GM21447 (cell line): ENCODE measurements at regions not wholly inside any gene's neighbourhood (a gene's known extent, or its start where the extent isn't known, plus 50 kb on each side); places are given as distances from the start of the nearest gene placed in this dataset.

Experiments
- ATAC-seq: cut with Tn5 transposase; IDR thresholded peaks from one replicate; pipeline ENCODE4 v1.9.1; 2021; ENCODE audit not compliant: unreplicated experiment

DNA sequence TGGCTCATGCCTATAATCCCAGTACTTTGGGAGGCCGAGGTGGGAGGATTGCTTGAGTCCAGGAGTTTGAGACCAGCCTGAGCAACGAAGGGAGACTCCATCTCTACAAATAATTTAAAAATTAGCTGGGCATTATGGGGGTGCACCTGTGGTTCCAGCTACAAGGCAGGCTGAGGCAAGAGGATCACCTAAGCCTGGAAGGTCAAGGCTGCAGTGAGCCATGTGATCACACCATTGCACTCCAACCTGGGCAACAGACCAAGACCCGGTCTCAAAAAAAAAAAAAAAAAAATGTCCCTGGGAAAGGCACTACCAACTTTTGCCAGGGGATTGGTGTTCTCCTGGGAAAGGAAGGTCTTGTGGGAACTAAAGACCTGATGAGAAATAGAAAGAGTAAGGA lies 134.2 kb upstream of the AUTS2 start:
- no peak for ATAC-seq

DNA sequence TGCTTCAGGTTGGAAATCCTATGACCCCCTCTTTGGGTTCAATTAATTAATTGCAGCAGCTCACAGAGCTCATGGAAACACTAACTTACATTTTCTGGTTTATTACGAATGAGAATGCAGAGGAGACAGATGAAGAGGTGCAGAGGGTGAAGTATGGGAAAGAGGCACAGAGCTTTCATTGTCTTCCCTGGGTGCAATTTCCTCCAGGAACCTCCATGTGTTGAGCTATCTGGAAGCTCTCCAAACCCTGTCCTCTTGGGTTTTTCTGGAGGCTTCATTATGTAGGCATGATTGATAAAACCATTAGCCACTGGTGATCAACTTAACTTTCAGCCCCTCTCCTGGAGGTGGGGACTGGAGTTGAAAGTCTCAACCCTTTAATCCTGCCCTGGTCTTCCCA lies 133.0 kb upstream of the AUTS2 start:
- no peak for ATAC-seq

DNA sequence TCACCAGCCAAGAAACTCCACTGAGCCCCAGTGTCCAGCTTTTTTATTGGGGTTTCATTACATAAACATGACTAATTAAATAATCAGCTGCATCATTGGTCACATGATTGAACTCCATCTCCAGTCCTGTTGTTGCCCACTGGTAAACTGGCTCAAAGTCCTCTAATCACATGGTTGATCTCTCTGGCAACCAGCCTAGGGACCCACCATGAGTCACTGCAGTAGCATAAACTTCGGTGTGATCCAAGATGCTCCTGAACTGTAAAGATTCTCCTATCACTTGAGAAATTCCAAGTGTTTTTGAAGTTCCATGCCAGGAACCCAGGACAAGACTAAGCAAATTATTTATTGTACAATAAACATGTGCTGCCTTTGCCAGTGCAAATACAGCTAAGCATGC lies 130.4 kb upstream of the AUTS2 start:
- no peak for ATAC-seq

DNA sequence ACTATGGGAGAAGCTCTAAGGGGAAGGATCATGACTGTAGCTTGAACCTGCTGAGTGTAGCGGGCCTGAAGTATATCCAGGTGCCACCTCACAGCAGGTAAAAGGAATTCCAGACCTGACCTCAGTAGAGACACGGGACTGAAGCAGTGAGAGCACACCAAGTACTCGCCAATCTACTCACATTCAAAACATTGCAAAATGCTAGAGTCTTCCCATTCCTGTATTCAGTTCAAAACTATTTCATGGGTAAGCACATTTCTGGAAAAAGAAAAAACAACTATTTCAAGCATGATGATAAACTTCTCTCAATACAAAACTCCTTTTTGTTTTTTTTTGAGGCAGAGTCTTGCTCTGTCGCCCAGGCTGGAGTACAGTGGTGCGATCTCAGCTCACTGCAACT lies 121.9 kb upstream of the AUTS2 start:
- ATAC-seq: no peak

DNA sequence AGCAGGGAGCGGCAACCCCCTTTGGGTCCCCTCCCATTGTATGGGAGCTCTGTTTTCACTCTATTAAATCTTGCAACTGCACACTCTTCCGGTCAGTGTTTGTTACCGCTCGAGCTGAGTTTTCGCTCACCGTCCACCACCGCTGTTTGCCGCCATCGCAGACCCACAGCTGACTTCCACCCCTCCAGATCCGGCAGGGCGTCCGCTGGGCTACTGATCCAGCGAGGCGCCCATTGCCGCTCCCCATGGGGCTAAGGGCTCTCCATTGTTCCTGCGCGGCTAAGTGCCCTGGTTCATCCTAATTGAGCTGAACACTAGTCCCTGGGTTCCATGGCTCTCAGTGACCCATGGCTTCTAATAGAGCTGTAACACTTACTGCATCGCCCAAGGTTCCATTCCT lies 115.6 kb upstream of the AUTS2 start:
- ATAC-seq: no peak

DNA sequence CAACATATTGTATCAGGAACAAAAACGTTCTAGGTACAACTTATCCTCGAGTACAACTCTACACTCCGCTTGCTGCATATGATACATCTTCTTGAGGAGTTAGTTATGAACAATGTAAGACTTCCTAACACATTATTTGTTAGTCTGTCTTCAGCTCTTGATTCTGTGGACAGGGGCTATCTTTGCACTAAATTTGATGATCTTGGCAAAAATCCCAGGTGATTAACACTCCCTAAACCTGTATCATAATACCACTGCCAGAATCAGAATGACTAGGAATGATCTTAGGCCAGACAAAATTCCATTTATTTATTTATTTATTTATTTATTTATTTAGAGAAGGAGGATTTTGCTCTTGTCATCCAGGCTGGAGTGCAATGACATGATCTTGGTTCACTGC lies 108.7 kb upstream of the AUTS2 start:
- no peak for ATAC-seq

DNA sequence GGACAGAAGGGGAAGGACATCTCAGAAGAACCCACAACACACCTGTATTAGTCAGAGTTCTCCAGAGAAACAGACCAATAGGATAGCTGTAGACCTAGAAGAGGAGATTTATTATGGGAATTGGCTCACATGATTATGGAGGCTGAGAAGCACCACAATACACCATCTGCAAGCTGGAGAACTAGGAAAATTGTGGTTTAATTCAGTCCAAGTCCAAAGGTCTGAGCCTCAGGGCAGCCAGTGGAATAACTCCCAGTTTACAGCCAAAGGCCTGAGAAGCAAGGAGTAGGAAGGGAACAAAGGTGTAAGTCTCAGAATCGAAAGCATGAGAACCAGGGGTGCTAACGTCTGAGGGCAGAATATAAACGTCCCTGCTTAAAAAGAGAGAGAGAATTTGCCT lies 99.6 kb upstream of the AUTS2 start:
- no peak for ATAC-seq

DNA sequence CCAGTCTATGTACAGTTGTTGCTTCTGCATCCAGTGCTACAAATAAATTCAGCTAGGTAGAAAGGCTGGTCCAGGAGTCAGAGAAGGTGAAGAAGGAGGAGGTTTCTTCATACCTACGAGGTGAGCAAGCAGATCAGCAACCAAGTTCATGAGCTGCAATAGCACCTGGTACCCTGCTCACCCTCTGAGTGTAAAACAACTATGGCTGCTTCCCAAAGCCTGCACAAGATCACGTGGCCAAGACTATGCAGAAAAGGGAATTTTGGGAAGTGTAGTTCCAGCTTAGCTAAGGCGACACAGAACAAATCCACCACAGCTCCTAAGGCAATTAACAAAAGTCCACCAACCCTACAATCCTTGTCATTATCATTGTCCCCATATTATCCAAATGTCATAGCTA lies 95.9 kb upstream of the AUTS2 start:
- no peak for ATAC-seq

DNA sequence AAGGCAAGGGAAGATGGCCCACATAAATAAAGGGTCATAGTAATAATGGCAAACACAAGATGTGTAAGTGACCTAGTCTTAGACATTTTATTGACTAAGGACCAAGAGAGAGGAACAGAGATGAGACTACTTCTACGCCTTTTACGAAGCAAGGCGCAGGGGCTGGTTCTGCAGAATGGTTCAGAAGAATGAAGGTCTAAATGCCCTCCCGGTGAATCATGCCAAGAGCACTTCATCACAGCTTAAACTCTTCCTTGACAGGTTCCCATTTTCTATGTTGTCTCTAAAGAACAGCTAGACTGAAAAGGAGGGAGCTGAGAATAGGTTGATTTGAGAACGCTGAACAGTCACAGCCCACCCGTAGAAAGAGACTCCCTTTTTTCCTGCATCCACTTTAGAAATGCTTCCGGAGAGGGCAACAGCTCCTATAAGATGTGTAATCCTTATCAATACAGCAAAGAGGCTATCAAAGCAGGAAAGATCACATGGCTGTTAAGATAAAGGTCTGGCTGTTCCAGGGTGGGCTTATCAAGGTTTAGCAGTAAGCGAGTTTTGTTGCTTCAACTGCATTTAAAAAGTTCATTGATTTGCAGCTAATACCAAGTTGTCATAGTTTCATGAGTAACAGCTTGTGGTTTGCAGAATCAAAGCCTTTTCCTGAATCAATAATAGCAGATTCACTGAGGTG lies 93.4 kb upstream of the AUTS2 start:
- ATAC-seq: no peak

DNA sequence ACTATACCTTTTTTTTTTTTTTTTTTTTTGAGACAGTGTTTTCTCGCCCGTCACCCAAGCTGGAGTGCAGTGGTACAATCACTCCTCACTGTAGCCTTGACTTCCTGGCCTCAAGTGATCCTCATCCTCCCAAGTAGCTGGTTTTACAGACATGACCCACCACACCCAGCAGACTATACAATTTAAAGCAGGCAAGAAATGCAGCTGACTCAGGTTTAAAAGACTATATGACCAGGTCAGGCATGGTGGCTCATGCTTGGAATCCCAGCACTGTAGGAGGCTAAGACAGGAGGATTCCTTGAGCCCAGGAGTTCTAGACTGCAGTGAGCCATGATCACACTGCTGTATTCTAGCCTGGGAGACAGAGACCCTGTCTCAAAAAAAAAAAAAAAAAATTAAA lies 89.5 kb upstream of the AUTS2 start:
- no peak for ATAC-seq

DNA sequence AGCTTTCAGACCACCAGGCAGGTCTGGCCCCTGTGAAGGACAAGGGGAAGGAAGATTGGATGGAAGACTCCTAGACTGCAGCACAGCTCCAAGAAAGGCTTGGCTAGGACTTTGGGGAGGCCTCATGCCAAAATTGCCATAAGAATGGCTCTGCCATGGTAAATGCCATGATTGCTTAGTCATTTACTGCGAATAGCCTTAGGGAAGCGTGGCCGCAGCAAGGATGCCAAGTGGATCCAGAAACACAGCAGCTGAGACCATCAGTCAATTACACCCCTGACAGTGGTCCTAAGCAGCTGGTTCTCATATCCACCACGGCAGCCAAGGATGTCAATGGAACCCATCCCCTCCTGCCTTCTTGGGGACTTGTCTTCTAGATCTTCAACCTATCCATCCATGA lies 88.2 kb upstream of the AUTS2 start:
- ATAC-seq: no peak

DNA sequence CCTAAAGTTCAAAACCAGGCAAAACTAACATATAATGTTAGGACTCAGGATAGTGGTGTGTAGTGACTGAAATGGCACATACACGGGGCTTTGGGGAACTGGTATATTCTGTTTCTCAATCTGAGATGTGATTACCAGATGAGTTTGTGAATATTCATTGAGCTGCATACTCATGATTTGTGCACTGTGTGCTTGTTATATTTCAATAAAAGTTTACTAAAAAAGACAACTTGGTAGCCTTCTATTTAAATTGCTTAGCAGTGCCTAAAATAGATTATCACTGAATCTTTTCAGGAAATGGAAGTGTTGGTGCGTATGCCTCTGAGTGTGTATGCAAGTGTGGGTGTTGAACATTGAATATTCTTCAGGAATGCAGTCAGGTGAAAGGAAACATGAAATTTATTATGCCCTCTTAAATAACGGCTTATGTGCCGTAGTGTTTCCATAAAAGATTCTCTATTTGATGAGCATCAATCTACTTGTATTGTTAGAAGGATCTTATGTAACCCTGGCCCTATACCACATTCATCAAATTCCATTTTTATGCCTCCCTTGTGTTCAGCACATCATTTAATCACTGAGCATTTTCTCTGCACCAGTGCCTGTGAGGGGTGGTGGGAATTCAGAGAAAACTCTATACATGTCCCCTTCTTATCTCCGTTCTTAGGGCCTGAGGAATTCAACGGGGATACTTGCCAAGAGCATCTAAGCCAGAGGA lies 82.6 kb upstream of the AUTS2 start:
- no peak for ATAC-seq

DNA sequence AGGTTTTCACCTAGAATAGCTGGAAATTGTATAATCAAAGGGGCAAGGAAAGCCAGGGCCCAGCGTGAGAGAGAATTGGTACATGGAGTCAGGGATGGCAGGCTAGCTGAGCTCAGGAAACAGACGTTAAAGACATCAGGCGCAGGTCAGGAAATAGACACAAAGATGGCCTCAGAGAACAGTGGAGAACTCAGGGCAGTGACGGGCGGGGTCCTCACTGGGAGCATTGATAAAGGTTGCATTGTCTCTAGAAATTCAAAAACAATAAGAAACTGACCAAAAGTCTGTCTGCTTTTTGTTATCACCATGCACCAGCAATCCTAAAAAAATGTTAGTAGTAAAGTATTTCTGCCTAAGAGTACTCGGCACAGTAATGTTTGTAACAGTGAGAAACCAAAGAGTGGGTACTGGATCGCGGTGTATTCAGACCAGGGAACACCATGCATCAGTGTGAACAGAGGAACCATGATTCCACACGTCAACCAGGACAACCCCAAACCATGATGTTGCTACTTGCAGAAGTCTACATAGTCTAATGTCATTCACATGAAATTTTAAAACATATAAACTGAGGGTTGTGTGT lies 81.9 kb upstream of the AUTS2 start:
- ATAC-seq: no peak

DNA sequence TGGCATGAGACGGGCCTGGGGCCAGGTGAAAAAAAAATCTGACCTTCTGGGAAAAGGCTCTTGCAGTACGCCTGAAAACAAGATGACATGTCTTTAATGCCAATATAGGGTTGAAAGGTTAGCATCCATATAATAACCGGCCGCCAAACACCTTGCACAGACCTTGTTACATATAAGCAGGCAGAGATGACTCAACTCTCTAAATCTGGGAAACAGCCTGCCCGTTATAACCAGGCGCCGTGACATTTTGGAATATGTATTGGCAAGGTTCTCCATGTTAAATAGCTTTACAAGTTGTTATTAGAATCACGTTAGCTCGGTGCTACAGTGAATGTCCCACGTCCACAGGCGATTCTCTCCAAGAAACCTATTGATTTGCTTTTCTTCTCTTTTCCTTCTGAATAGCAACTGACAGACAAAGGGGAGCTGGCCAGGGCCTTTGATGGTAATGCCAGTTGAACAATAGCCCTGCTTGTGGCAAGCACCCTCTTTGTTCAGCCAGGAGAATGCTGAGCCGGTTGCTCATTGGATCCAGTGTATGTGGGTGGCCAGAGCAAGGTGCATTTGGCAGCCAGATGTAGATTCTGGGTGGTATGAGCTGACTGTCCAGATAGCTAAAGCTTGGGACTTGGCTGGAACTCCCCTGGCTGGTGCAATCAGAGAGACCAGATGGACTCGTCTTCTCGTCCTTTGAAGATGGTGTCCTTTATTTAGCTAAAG lies 80.1 kb upstream of the AUTS2 start:
- ATAC-seq: no peak

DNA sequence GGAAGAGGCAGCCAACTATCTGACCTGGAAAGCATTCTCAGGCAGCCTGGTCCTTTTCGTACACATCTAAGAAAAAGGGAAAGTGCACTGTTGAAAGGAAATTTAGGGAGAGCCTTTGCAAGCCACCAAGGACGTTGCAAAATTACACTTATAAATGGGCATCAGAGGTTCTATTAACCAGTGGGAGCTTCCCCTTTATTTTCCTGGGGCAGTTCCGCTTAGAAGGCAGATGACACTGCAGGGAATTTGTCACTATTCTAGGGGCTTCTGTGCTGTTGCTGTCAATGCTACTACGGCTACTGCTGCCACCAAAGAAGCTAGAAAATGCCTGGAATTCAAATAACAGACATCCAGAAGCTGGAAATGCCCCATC lies 79.6 kb upstream of the AUTS2 start:
- ATAC-seq: no peak

DNA sequence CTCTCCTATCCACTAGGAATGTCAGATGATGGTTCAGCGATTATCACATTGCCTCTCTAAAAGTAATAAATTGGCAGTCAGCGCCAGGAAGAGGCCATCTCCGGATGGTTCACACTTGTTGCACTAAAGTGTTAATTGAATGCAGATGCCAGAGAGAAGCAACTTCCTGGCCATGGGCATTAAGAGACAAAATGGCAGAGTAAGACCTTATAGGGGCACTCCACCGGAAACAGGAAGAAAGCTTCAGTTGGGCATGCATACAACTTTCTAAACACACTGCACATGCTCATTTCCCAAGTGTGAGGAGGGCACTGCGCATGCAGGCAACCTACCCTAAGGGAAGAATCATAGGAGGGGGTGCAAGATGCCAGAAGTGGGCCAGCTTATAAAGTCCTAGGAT lies 71.7 kb upstream of the AUTS2 start:
- ATAC-seq: no peak

DNA sequence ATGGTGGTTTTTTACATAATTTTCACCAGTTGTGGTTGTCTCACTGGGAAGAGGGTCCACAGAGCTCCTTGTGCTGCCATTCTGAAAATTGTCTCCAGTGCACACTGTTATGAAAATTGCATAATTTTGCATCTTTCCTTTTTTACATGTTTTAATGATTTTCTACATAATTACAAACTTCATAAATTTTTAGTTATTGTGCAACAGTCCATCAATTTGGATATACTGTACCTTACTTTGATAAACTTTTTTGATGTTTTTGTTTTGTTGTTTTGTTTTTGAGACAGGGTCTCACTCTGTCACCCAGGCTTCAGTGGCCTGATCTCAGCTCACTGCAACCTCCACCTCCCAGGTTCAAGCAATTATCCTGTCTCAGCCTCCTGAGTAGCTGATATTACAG lies 70.6 kb upstream of the AUTS2 start:
- ATAC-seq: no peak

DNA sequence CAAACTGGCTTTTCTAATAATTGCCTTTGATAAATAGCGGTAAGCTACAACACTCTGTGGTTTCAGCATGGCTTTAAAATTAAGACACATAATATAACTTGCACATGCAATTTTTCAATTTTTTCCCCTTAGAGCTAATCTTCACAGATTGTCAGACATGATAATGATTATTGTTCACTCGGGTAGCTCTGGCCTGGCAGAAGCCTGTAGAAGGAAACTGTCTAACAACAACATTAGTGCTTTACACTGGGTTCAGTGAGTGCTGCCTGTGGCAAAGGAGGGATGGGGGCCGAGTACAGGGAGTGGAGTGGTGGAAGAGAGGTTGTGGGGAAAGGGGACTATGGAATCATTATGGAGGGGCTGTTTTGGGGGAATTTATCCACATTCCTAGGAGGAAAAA lies 67.2 kb upstream of the AUTS2 start:
- ATAC-seq: no peak

DNA sequence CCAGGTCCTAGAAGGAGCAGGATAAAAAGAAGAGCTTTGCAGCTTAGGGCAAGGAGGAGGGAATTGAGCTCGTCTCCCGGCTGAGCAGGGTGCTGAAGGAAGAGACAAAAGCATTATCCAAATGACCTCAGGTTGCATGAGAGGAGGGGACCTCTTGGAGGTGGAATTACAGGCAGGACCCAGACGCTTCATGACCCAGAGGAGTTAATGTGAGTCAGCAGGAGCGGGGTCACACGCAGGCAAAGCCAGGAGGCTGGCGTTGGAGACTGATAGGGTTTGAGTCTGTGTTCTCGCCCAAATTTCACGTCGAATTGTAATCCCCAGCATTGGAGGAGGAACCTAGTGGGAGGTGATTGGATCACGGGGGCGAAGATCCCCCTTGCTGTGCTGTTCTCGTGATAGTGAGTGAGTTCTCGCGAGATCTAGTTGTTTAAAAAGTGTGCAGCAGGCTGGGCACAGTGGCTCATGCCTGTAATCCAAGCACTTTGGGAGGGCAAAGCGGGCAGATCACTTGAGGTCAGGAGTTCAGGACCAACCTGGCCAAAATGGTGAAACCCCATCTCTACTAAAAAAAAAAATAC lies 63.7 kb upstream of the AUTS2 start:
- ATAC-seq: no peak

DNA sequence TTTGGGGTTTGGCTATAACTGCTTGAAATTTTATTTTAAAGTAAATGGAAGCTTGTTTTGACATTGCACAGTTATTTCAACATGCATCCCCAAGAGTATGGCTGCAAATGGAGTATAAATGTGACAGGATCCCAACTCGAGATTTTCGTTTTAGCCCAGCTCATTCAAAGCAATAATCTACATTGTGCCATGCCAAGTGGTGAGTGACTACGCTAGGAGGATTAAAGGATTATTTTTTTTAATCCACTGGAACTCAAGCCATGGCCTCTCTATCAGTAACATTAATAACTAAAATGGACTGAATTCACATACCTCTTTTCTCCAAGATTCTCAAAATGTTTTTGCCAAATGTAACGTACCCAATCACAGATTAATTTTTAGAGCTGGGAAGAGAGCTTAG lies 60.6 kb upstream of the AUTS2 start:
- ATAC-seq: no peak

DNA sequence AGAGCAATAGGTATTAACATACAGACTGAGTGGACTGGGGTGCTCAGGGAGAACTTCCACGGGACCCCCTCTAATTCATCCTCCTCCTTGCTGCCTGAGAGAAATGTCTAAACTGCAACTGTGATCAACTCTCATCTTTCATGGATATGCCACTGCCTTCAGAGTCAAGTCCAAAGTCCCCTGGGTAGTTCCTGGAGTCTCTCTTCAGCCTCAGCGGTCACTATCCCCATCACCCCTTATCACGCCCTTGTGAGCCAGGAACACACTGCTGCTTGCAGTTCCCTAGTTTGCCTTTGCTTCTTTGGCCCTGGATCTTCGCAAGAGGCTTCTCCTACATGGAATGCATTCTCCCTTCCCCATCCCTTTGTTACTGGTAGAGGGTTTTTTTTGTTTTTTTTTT lies 58.7 kb upstream of the AUTS2 start:
- no peak for ATAC-seq

DNA sequence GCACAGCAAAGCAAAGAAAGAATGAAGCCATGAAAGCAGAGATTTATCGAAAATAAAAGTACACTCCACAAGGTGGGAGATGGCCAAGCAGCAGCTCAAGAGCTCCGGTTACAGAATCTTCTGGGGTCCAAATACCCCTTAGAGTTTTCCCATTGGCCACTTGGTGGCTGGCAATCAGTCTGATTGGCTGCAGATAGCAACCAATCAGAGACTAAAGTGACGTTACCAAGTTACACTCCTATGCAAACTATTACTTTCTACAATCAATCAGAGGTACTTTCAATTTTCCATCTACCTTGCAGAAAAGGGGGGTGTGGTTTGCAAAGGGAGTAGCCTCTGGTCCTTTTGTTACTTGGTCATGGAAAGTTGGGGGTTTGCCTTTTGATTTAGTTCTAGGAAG lies 58.0 kb upstream of the AUTS2 start:
- no peak for ATAC-seq
